ENCODE measurements at regions not wholly inside any gene's neighbourhood (a gene's known extent, or its start where the extent isn't known, plus 50 kb on each side); places are given as distances from the start of the nearest gene placed in this dataset.

- TF ChIP-seq CHD7 (IDR thresholded peaks at IDR 0.05; ENCODE audit: insufficient replicate concordance, low read length), result no peak
- TF ChIP-seq RAD21 (IDR thresholded peaks at IDR 0.05 in 1 of 2, conservative IDR thresholded peaks at IDR 0.05 in 1 of 2; ENCODE audit: low read depth in 2 of 2, low read length in 2 of 2), result no peak
Observed at GRCh38 chr5:86101966-86102365, 515.8 kb upstream of the COX7C start (continued).

All from H1 (cell line).